ENCODE measurements at regions not wholly inside any gene's neighbourhood (a gene's known extent, or its start where the extent isn't known, plus 50 kb on each side); places are given as distances from the start of the nearest gene placed in this dataset.

GRCh38 chr1:219788091-219788490 lies 140.3 kb downstream of the SLC30A10 start:
- TF ChIP-seq CTCF (IDR thresholded peaks at IDR 0.05) (no peak), EP300 (IDR thresholded peaks at IDR 0.05) (no peak), POLR2A (IDR thresholded peaks at IDR 0.05) (no peak), POLR2AphosphoS5 (IDR thresholded peaks at IDR 0.05) (no peak)
